Activated T-cell treated with anti-CD3 and anti-CD28 coated beads, Interleukin-2, amount 50 U/mL, for 4 hours (primary cell): ENCODE measurements at regions not wholly inside any gene's neighbourhood (a gene's known extent, or its start where the extent isn't known, plus 50 kb on each side); places are given as distances from the start of the nearest gene placed in this dataset.
"Not testable (repeated sequence)": the region's sequence is repeated elsewhere in the genome, so short reads cannot be mapped to it uniquely, and the experiment has no call there.

Source experiments
- ATAC-seq, 2 donors: fragments of 200-7000 bp; cut with Tn5 transposase; one replicate each; pipeline ENCODE4 v1.10.0; 2021
- DNase-seq: peaks from one replicate; pipeline ENCODE4 v3.0.0-alpha.2; 2020
- H3K27me3 Mint-ChIP-seq: one replicate; pipeline ENCODE4 v1.8.0; 2021; ENCODE audit warnings: low read depth, mixed read lengths
- H3K36me3 Mint-ChIP-seq: one replicate; pipeline ENCODE4 v1.8.0; 2022; ENCODE audit warnings: mixed read lengths; ENCODE audit not compliant: insufficient read depth
- H3K4me1 Mint-ChIP-seq: one replicate; pipeline ENCODE4 v1.8.0; 2021; ENCODE audit warnings: low read depth, mixed read lengths
- H3K4me3 Mint-ChIP-seq: one replicate; pipeline ENCODE4 v1.8.0; 2021; ENCODE audit warnings: mild to moderate bottlenecking, moderate library complexity, mixed read lengths
- H3K9me3 Mint-ChIP-seq: one replicate; pipeline ENCODE4 v1.8.0; 2021; ENCODE audit warnings: mixed read lengths

GRCh38 chrX:51047950-51048349 lies 137.4 kb downstream of the BMP15 start:
- no peaks in the 10 kb centered on the region for H3K4me1 Mint-ChIP-seq
- H3K27me3 Mint-ChIP-seq: peaks cover 5% of the 10 kb centered on the region
- no peaks in the 10 kb centered on the region for H3K9me3 Mint-ChIP-seq
- no peaks in the 10 kb centered on the region for H3K36me3 Mint-ChIP-seq
- no peak overlapping the region for H3K4me3 Mint-ChIP-seq
- ATAC-seq: no peak
- no peak for DNase-seq

DNA sequence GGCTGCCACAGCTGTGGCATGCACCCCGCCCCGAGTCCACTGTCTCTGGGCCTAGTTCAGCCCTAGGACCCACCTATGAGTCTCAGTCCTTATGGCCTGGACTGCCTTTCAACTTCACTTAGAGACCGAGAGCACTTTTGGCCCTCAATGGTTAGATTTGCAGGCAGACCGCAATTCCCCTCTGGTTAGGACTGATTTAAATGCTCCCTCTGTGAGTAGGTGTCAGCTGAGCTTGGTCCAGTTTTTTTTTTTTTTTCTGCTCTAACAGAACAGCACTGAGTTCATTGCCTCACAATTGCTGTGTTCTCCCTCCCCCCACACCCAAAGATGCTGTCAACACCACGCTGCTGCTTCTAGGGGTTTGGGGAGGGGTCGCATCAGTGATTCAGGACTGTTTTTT lies 143.2 kb downstream of the BMP15 start:
- H3K36me3 Mint-ChIP-seq: no peaks in the 10 kb centered on the region
- ATAC-seq: no peak
- no peaks in the 10 kb centered on the region for H3K27me3 Mint-ChIP-seq

DNA sequence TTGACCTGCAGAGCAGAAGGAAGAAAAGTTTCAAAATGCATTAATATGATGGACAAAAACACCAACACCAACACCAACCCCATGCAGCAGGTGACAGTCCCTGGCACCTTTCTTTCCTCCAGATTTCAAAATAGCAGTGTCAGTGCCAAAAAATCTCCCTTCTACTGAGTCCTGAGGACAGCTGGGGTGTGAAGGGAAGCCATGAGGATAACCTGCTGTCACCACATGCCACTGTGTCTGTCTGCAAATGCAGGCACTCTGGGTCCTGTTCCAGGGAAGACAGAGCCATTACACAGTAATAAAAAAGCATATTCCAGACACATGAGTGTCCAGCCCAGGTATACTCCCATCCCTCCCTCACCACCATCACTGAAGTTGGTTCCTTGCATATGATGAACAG lies 187.5 kb downstream of the BMP15 start:
- Mint-ChIP-seq H3K9me3 (no peaks in the 10 kb centered on the region), H3K36me3 (no peaks in the 10 kb centered on the region), H3K27me3 (peaks cover 3% of the 10 kb centered on the region), H3K4me1 (no peaks in the 10 kb centered on the region), H3K4me3 (no peak overlapping the region)
- ATAC-seq (no peak), DNase-seq (no peak)

More for the DNA sequence above, 143.2 kb downstream of the BMP15 start:
- Mint-ChIP-seq H3K4me3 (no peak overlapping the region), H3K9me3 (no peaks in the 10 kb centered on the region), H3K4me1 (no peaks in the 10 kb centered on the region)
- DNase-seq: no peak

DNA sequence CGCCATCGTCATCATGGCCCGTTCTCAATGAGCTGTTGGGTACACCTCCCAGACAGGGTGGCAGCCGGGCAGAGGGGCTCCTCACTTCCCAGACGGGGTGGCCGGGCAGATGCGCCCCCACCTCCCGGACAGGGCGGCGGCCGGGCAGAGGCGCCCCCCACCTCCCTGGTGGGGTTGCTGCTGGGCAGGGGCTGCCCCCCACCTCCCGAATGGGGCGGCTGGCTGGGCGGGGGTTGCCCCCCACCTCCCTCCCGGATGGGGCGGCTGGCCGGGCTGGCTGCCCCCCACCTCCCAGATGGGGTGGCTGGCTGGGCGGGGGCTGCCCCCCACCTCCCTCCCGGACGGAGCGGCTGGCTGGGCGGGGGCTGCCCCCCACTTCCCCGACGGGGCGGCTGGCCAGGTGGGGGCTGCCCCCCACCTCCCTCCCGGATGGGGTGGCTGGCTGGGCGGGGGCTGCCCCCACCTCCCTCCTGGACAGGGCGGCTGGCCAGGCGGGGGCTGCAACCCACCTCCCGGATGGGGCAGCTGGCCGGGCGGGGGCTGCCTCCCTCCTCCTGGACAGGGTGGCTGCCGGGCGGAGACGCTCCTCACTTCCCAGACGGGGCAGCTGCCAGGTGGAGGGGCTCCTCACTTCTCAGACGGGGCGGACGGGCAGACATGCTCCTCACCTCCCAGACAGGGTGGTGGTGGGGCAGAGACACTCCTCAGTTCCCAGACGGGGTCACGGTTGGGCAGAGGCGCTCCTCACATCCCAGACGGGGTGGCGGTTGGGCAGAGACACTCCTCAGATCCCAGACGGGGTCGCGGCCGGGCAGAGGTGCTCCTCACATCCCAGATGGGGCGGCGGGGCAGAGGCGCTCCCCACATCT lies 208.8 kb downstream of the BMP15 start:
- H3K27me3 Mint-ChIP-seq, H3K4me3 Mint-ChIP-seq, H3K4me1 Mint-ChIP-seq, DNase-seq, ATAC-seq, H3K36me3 Mint-ChIP-seq, H3K9me3 Mint-ChIP-seq: not testable (repeated sequence)

GRCh38 chrX:51125743-51126142 lies 206.9 kb upstream of the NUDT10 start:
- H3K36me3 Mint-ChIP-seq, ATAC-seq, H3K27me3 Mint-ChIP-seq, DNase-seq, H3K4me3 Mint-ChIP-seq, H3K4me1 Mint-ChIP-seq, H3K9me3 Mint-ChIP-seq: not testable (repeated sequence)

DNA sequence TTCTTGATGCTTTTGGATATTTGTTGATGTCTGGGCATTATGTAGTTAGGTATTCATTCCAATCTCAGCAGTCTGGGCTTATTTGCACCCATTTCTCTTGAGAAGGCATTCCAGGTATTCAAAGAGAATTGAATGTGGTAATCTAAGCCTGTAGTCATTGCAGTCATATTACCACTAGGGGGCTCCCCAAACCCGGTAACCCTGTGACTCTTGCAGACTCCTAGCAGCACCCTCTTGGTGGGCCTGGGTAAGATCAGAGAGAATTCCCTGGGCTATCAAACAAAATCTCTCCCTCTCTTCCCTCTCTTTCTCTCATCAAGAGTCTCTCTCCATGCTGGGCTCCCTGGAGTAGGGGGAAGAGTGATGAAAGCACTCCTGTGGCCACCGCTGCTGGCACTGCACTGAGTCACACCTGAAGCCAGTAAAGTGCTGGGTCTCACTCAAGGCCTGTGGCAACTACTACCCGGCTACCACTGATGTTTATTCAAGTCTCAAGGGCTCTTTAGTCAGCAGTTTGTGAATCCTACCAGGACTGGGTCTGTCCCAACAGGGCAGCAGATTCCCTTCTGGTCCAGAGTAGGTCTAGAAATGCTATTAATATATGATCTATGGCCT lies 187.7 kb upstream of the NUDT10 start:
- peak in 1 of 2 donors; percentile 58 for ATAC-seq
- no peaks in the 10 kb centered on the region for H3K4me1 Mint-ChIP-seq
- no peak overlapping the region for H3K4me3 Mint-ChIP-seq
- H3K9me3 Mint-ChIP-seq: peaks cover 5% of the 10 kb centered on the region
- peaks cover 9% of the 10 kb centered on the region for H3K27me3 Mint-ChIP-seq
- DNase-seq: peak; percentile 21
- no peaks in the 10 kb centered on the region for H3K36me3 Mint-ChIP-seq

- ATAC-seq: no peak
- no peak overlapping the region for H3K4me3 Mint-ChIP-seq
- H3K9me3 Mint-ChIP-seq: no peaks in the 10 kb centered on the region
- DNase-seq: no peak
- H3K36me3 Mint-ChIP-seq: no peaks in the 10 kb centered on the region
- H3K27me3 Mint-ChIP-seq: peaks cover 7% of the 10 kb centered on the region
- no peaks in the 10 kb centered on the region for H3K4me1 Mint-ChIP-seq
These were observed 183.8 kb upstream of the NUDT10 start for GRCh38 chrX:51148848-51149247.

DNA sequence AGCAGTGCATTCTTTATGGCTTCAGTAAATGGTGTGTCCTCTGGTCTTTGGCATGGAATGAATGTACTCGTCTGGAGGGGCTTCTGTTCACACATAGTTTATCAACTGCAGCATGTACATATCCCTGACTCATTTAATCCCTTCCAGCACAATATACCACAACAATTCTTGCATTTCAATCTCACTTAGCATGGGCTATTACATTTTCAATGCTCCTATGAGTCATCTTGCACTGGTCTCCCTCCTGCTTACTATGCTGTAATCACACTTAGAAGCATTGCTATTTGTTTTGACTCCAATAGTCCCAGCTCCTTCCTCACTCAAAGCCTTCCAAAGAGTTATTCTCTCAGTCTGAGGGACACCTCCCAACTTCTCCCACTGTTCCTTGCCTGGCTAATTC lies 180.9 kb upstream of the NUDT10 start:
- no peak for ATAC-seq
- DNase-seq: no peak
- no peaks in the 10 kb centered on the region for H3K9me3 Mint-ChIP-seq
- H3K36me3 Mint-ChIP-seq: no peaks in the 10 kb centered on the region
- H3K4me1 Mint-ChIP-seq: no peaks in the 10 kb centered on the region
- H3K27me3 Mint-ChIP-seq: no peaks in the 10 kb centered on the region
- no peak overlapping the region for H3K4me3 Mint-ChIP-seq

- Mint-ChIP-seq H3K36me3 (no peaks in the 10 kb centered on the region), H3K4me1 (no peaks in the 10 kb centered on the region), H3K9me3 (no peaks in the 10 kb centered on the region), H3K4me3 (no peak overlapping the region), H3K27me3 (no peaks in the 10 kb centered on the region)
- no peak for DNase-seq
- ATAC-seq: peak; percentile 58 to 80
These were observed 177.5 kb upstream of the NUDT10 start for GRCh38 chrX:51155157-51155556.

GRCh38 chrX:51155566-51155965 lies 177.1 kb upstream of the NUDT10 start:
- ATAC-seq (peak in 1 of 2 donors; percentile 33), DNase-seq (no peak)
- no peaks in the 10 kb centered on the region for H3K9me3 Mint-ChIP-seq
- H3K4me3 Mint-ChIP-seq: no peak overlapping the region
- no peaks in the 10 kb centered on the region for H3K36me3 Mint-ChIP-seq
- no peaks in the 10 kb centered on the region for H3K27me3 Mint-ChIP-seq
- H3K4me1 Mint-ChIP-seq: no peaks in the 10 kb centered on the region

DNA sequence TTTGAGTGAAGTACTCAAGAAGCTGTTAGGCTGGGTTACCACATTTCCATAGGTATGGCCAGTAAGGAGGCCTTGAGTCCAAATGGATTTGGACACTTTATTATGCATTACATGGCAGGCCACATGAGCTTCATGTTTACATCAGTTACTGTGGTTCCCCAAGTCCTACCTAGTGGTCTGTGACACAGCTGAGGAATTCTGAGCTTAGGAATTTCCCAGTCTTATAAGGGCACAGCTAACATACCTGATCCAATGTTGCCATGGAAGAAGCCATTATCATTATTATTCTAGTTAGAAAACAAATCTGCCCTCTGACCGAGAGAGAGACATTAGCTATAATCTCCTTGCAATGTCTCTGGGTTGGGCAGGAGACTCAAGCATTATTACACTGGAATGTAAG lies 174.4 kb upstream of the NUDT10 start:
- H3K4me1 Mint-ChIP-seq: no peaks in the 10 kb centered on the region
- no peaks in the 10 kb centered on the region for H3K9me3 Mint-ChIP-seq
- no peak overlapping the region for H3K4me3 Mint-ChIP-seq
- H3K27me3 Mint-ChIP-seq: no peaks in the 10 kb centered on the region
- no peaks in the 10 kb centered on the region for H3K36me3 Mint-ChIP-seq
- DNase-seq (no peak), ATAC-seq (no peak)

- H3K4me3 Mint-ChIP-seq, H3K36me3 Mint-ChIP-seq, DNase-seq, H3K27me3 Mint-ChIP-seq, H3K9me3 Mint-ChIP-seq, ATAC-seq, H3K4me1 Mint-ChIP-seq: not testable (repeated sequence)
These were observed 173.2 kb upstream of the NUDT10 start for GRCh38 chrX:51159378-51159777.

DNA sequence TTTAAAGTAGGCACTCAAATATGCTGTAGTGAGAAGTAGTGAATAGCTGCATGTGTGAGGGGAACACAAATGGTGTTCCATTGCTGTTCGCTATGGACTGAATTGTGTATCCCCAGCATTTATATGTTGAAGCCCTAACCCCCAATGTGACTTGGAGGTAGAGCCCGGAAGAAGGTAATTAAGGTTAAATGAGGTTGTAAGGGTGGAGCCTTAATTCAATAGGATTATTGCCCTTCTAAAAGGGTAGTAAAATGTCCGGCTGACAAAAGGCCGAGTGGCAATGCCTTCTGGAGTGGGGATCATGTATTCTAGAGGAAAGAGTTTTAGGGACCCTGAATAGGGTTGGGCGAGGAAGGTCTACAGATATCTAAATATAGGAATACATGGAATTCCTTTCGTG lies 168.9 kb upstream of the NUDT10 start:
- Mint-ChIP-seq H3K27me3 (no peaks in the 10 kb centered on the region), H3K9me3 (no peaks in the 10 kb centered on the region), H3K36me3 (no peaks in the 10 kb centered on the region), H3K4me3 (no peak overlapping the region), H3K4me1 (no peaks in the 10 kb centered on the region)
- ATAC-seq: no peak
- no peak for DNase-seq

GRCh38 chrX:51178356-51178900 lies 154.2 kb upstream of the NUDT10 start:
- H3K4me3 Mint-ChIP-seq, DNase-seq, H3K36me3 Mint-ChIP-seq, H3K4me1 Mint-ChIP-seq, H3K27me3 Mint-ChIP-seq, ATAC-seq, H3K9me3 Mint-ChIP-seq: not testable (repeated sequence)

DNA sequence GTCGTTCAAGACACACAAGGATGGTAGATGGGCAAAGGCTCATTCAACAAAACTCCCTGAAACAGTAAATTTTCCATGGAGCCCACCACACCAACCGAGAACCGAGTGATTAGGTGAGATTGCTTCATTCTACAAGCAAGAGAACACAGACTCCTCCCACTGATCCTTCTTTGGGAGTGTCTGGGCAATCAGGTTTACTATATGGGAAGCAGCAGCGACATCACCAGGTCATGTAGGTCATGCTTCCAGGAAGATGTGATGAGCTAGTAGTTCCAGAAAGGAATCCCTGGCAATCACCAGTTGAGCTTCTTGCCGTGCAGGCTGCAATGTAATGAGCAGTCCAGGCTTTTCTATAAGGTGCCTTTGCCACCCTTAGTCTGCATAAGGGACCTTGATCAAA lies 152.8 kb upstream of the NUDT10 start:
- DNase-seq, H3K27me3 Mint-ChIP-seq, H3K9me3 Mint-ChIP-seq, H3K36me3 Mint-ChIP-seq, H3K4me3 Mint-ChIP-seq, H3K4me1 Mint-ChIP-seq, ATAC-seq: not testable (repeated sequence)
